Fibroblast of mammary gland (primary cell): ENCODE measurements at regions not wholly inside any gene's neighbourhood (a gene's known extent, or its start where the extent isn't known, plus 50 kb on each side); places are given as distances from the start of the nearest gene placed in this dataset.

Experiments used
- DNase-seq: peaks from one replicate; pipeline ENCODE4 v3.0.0-alpha.2; 2010; ENCODE audit warnings: low read depth
- H3K4me3 ChIP-seq: 2 replicates; pipeline ENCODE4 v1.5.1; 2011; ENCODE audit warnings: low read depth, mild to moderate bottlenecking, low read length, moderate library complexity; ENCODE audit not compliant: control insufficient read depth
- TF ChIP-seq, protein P1 (sequence below): conservative IDR thresholded peaks from 2 replicates; pipeline ENCODE4 v1.5.1; 2011; ENCODE audit warnings: low read depth, low read length, inconsistent platforms; ENCODE audit not compliant: control insufficient read depth, insufficient read depth

DNA sequence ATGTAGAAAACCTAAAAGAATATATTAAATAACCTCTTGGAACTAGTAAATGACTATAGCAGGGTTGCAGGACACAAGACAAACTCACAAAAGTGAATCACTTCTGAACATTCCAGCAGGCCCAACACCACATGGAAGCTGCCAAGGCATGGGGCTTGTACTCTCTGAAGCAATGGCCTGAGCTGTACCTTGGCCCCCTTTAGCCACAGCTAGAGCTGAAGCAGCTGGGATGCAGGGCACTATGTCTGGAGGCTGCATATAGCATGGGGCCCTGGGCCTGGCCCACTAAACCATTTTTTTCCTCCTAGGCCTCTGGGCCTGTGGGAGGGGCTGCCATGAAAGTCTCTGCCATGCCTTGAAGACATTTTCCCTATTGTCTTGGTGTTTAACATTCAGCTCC, 1067.3 kb downstream of the LRFN5 start:
- TF ChIP-seq, protein P1, sequence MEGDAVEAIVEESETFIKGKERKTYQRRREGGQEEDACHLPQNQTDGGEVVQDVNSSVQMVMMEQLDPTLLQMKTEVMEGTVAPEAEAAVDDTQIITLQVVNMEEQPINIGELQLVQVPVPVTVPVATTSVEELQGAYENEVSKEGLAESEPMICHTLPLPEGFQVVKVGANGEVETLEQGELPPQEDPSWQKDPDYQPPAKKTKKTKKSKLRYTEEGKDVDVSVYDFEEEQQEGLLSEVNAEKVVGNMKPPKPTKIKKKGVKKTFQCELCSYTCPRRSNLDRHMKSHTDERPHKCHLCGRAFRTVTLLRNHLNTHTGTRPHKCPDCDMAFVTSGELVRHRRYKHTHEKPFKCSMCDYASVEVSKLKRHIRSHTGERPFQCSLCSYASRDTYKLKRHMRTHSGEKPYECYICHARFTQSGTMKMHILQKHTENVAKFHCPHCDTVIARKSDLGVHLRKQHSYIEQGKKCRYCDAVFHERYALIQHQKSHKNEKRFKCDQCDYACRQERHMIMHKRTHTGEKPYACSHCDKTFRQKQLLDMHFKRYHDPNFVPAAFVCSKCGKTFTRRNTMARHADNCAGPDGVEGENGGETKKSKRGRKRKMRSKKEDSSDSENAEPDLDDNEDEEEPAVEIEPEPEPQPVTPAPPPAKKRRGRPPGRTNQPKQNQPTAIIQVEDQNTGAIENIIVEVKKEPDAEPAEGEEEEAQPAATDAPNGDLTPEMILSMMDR, result no peak
- no peak overlapping the region for H3K4me3 ChIP-seq
- DNase-seq, result peak; percentile 2

DNA sequence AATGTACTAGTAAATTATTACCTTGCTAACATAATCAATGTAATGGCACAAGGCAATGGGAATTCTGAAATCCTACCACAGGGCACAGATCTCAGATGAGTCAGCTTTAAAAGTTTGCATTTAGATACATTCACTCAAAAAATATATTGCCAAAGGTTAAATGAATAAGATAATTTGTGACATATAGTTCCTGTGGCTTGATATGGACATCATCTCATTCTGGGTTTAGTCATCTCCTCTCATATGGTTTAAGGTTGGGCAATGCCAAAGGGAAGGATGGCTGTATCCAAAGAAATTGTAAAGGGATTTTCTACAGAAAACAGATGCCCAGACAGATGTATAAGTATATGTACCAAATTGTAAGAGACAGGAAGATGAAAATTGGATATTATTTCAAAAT, 1065.0 kb downstream of the LRFN5 start:
- no peak overlapping the region for H3K4me3 ChIP-seq
- DNase-seq, result peak; percentile 64
- TF ChIP-seq, protein P1, result no peak

DNA sequence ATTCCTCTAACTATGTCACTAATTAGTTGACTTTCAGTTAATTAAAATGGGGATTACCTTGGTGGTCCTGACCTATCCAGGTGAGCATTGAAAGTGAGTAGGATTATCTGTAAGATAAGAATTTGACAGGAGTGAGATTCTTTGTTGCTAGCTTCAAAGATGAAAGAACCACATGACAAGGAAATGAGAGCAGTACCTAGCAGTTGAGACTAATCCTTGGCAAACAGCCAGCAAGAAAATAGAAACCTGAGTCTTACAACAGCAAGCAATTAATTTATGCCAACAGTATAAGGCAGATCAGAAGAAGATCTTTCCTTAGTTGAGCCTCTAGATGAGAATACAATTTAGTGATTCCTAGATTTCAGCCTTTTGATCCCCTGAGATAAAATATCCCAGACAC, 1058.4 kb downstream of the LRFN5 start:
- TF ChIP-seq, protein P1, result no peak
- H3K4me3 ChIP-seq, result no peak overlapping the region
- peak; percentile 1 for DNase-seq

DNA sequence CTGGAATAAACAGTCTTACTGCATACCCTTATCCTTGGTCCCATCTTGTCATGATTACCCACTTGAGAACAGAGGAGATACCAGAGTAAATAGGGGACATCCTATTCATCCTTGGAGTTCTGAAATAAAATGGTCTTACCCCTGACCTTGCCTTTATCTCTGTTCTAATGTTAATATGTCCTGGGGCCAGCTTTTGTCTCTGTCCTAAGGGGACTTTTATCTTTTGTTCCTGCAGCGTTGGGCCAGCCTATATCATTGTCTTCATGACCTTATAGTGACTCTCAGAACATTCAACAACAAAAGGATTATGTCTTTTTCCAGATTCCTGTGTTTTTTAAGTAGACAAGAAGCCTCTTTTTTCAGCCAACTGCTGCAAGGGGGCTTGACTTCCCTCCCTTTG, 1057.5 kb downstream of the LRFN5 start:
- TF ChIP-seq, protein P1, result no peak
- H3K4me3 ChIP-seq, result no peak overlapping the region
- no peak for DNase-seq

DNA sequence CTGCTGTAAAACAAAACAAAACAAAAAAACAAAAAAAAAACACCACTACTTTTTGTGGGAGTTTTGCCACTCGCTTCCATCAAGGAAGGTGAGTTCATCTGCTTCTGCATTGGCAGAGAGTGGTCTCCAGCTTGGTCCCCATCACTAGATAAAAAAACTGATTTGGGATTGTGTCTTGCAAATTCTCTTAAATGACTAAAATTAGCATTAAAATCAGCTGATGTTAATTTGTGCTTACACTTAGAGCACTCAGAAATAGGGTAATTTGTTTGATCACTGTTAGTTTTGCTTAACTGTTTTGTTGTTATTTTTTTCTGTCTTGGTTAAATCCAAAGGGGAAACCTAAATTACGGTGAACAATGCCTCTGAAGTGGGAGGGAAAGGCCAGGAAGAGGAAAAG, 1048.0 kb downstream of the LRFN5 start:
- no peak overlapping the region for H3K4me3 ChIP-seq
- no peak for DNase-seq
- TF ChIP-seq, protein P1, result no peak

DNA sequence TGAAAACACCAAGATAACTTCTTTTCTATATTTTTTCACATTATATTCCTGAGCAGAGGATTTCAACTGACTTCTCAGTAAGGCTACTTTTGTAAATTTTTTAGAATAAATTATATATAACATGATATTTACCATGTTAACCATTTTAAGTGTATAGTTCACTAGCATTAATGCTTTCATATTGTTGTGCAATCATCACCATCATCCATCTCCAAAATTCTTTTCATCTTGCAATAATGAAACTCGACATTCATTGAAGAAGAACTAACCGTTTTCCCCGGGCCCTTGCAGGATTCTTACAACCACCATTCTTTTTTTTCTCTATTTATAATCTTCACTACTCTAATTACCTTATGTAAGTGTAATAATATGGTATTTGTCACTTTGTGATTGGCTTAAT, 1036.1 kb downstream of the LRFN5 start:
- TF ChIP-seq, protein P1, result no peak

DNA sequence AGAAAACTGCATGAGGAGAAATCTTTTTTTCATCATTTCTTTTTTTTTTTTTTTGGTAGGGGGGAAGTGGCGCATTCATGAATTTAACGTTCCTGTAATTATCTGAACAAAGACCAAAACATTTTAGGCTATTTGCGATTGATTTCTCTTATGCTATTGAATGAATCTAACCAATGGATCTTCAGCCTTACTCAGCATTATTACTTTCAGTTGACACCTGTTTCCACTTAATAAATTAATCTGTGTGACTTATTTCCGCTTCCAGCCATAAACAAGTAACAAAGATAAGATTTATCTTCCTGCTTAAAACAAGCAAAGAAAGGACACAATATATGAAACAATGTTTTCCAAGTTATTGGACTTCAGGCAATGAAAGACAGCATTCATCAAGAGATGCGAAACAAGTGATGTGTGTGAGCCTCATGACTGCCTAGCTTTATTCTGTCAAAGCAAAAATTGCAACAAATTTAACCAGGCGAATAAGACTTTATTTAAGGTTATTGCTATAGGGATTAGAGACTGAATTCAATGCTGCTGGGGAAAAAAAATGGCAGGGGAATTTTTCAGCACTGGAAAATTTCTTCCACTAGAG, 1026.9 kb downstream of the LRFN5 start:
- no peak overlapping the region for H3K4me3 ChIP-seq
- no peak for DNase-seq
- TF ChIP-seq, protein P1, result no peak

More for the DNA sequence above, 1036.1 kb downstream of the LRFN5 start:
- no peak overlapping the region for H3K4me3 ChIP-seq
- no peak for DNase-seq
